ENCODE measurements at regions not wholly inside any gene's neighbourhood (a gene's known extent, or its start where the extent isn't known, plus 50 kb on each side); places are given as distances from the start of the nearest gene placed in this dataset.

- no peak for DNase-seq
Measured at GRCh38 chr6:150713487-150713886, 113.8 kb downstream of the PLEKHG1 start.

- no peak for DNase-seq
Measured at GRCh38 chr6:150713931-150714330, 114.2 kb downstream of the PLEKHG1 start.

GRCh38 chr6:150715133-150715532 lies 115.4 kb downstream of the PLEKHG1 start:
- DNase-seq = no peak

- DNase-seq = no peak
Measured at GRCh38 chr6:150717419-150717818, 117.7 kb downstream of the PLEKHG1 start.

GRCh38 chr6:150719099-150719766 lies 119.5 kb downstream of the PLEKHG1 start:
- DNase-seq = no peak

GRCh38 chr6:150719831-150720230 lies 120.1 kb downstream of the PLEKHG1 start:
- DNase-seq = no peak

GRCh38 chr6:150720774-150721233 lies 121.1 kb downstream of the PLEKHG1 start:
- no peak for DNase-seq

GRCh38 chr6:150721418-150722266 lies 122.0 kb downstream of the PLEKHG1 start:
- DNase-seq = no peak

- no peak for DNase-seq
Measured at GRCh38 chr6:150722614-150723344, 123.1 kb downstream of the PLEKHG1 start.

GRCh38 chr6:150723345-150723658 lies 123.6 kb downstream of the PLEKHG1 start:
- no peak for DNase-seq

- DNase-seq = no peak
Measured at GRCh38 chr6:150723857-150724256, 124.2 kb downstream of the PLEKHG1 start.

GRCh38 chr6:150725795-150726194 lies 126.1 kb downstream of the PLEKHG1 start:
- no peak for DNase-seq

GRCh38 chr6:150729188-150729748 lies 129.6 kb downstream of the PLEKHG1 start:
- no peak for DNase-seq

GRCh38 chr6:150730801-150731457 lies 131.2 kb downstream of the PLEKHG1 start:
- DNase-seq = no peak

- no peak for DNase-seq
Measured at GRCh38 chr6:150732765-150733539, 132.6 kb upstream of the MTHFD1L start.

- no peak for DNase-seq
Measured at GRCh38 chr6:150733726-150734125, 131.8 kb upstream of the MTHFD1L start.

- DNase-seq = no peak
Measured at GRCh38 chr6:150734235-150734634, 131.3 kb upstream of the MTHFD1L start.

GRCh38 chr6:150735341-150735851 lies 130.1 kb upstream of the MTHFD1L start:
- DNase-seq = no peak

GRCh38 chr6:150738092-150738629 lies 127.3 kb upstream of the MTHFD1L start:
- DNase-seq = no peak

- no peak for DNase-seq
Measured at GRCh38 chr6:150739711-150740349, 125.7 kb upstream of the MTHFD1L start.

- DNase-seq = no peak
Measured at GRCh38 chr6:150740453-150740852, 125.0 kb upstream of the MTHFD1L start.

Measured in activated T-cell treated with anti-CD3 and anti-CD28 coated beads, Interleukin-2, amount 50 U/mL, for 48 hours (primary cell).